ENCODE measurements at regions not wholly inside any gene's neighbourhood (a gene's known extent, or its start where the extent isn't known, plus 50 kb on each side); places are given as distances from the start of the nearest gene placed in this dataset.
A peak's percentile ranks its signal among the peaks of the same experiment; 100 is the strongest.

DNA sequence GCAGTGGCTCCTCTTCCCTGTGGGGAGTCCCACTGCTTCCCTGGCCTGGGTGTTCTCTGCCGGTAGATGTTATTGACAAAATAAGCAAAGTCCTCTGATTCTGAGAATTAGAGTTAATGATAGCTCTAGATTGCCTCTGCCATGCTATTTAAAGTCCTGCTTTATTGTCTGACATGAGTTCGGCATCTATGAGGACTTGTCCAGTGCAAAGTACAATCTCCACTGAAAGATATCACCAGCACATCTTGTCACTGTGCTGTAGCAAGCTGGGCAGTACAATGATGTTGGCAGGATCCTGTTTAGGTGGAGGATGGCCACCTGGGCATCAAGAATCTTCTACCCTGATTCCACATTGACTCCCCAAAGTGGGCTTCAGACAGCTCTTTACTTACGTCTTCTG lies 54.0 kb upstream of the ATP5PO start:
- H3K27ac ChIP-seq: peak overlapping the region; percentile 48; the same call in 1 of the 2 replicates
- peak overlapping the region; percentile 61 for H3K4me2 ChIP-seq (ENCODE audit: unreplicated experiment)
- 95 to 98% methylated on average over 3 of the region's 3 CpGs for WGBS, 2 experiments (ENCODE audit: low coverage in 1 of 2, low lambda C conversion rate in 2 of 2, missing lambda C conversion rate in 2 of 2)
- H3K4me1 ChIP-seq (ENCODE audit: insufficient read depth): peaks cover 30% of the 10 kb centered on the region
- H2AFZ ChIP-seq: peak overlapping the region; percentile 72; the same call in 1 of the 2 replicates
- no peak overlapping the region for H3K4me3 ChIP-seq
- no peaks in the 10 kb centered on the region for H4K20me1 ChIP-seq (ENCODE audit: insufficient read depth)
- no peaks in the 10 kb centered on the region for H3K27me3 ChIP-seq (replicated peaks; ENCODE audit: insufficient read depth)
- in situ Hi-C loops (cut with MboI): no loop called here
- no peaks in the 10 kb centered on the region for H3K9me2 ChIP-seq (ENCODE audit: insufficient read depth)
- H3K79me2 ChIP-seq (ENCODE audit: insufficient read depth): no peaks in the 10 kb centered on the region
- DNase-seq: no peak
- TF ChIP-seq EZH2 (IDR thresholded peaks at IDR 0.05; ENCODE audit: insufficient read depth, poor library complexity, severe bottlenecking) (no peak), EZH2phosphoT487 (IDR thresholded peaks at IDR 0.05; ENCODE audit: insufficient read depth, low read depth) (no peak)
- peaks cover 25% of the 10 kb centered on the region for H3F3A ChIP-seq (ENCODE audit: insufficient read depth)
- H3K9me3 ChIP-seq (ENCODE audit: low read depth): no peaks in the 10 kb centered on the region
- H3K36me3 ChIP-seq (ENCODE audit: low read depth): no peaks in the 10 kb centered on the region
- no peak overlapping the region for H3K9ac ChIP-seq

- Histone ChIP-seq H3K27ac (peak overlapping the region; percentile 48), H3K4me3 (peak overlapping the region; percentile 35), H3K9me2 (ENCODE audit: insufficient read depth) (no peaks in the 10 kb centered on the region), H3K4me2 (ENCODE audit: unreplicated experiment) (peak overlapping the region; percentile 61), H3K9me3 (ENCODE audit: low read depth) (no peaks in the 10 kb centered on the region), H3K27me3 (replicated peaks; ENCODE audit: insufficient read depth) (no peaks in the 10 kb centered on the region), H4K20me1 (ENCODE audit: insufficient read depth) (no peaks in the 10 kb centered on the region), H3K79me2 (ENCODE audit: insufficient read depth) (no peaks in the 10 kb centered on the region), H2AFZ (peak overlapping the region; percentile 72), H3K9ac (no peak overlapping the region), H3K4me1 (ENCODE audit: insufficient read depth) (peaks cover 35% of the 10 kb centered on the region), H3F3A (ENCODE audit: insufficient read depth) (peaks cover 26% of the 10 kb centered on the region), H3K36me3 (ENCODE audit: low read depth) (no peaks in the 10 kb centered on the region)
- no peak for TF ChIP-seq EZH2phosphoT487 (IDR thresholded peaks at IDR 0.05; ENCODE audit: insufficient read depth, low read depth)
- no peak for TF ChIP-seq EZH2 (IDR thresholded peaks at IDR 0.05; ENCODE audit: insufficient read depth, poor library complexity, severe bottlenecking)
- in situ Hi-C loops (cut with MboI): no loop called here
- WGBS, 2 experiments (ENCODE audit: low coverage in 1 of 2, low lambda C conversion rate in 2 of 2, missing lambda C conversion rate in 2 of 2): 5 to 8% methylated on average over 4 of the region's 4 CpGs
- DNase-seq: peak; percentile 50
Measured at GRCh38 chr21:33968995-33969348, 53.4 kb upstream of the ATP5PO start.

GRCh38 chr21:33968080-33968994 lies 52.7 kb upstream of the ATP5PO start:
- peaks cover 35% of the 10 kb centered on the region for H3K4me1 ChIP-seq (ENCODE audit: insufficient read depth)
- no peaks in the 10 kb centered on the region for H3K27me3 ChIP-seq (replicated peaks; ENCODE audit: insufficient read depth)
- H3K4me2 ChIP-seq (ENCODE audit: unreplicated experiment): peak overlapping the region; percentile 61
- no peak overlapping the region for H3K9ac ChIP-seq
- H2AFZ ChIP-seq: peak overlapping the region; percentile 72
- no peaks in the 10 kb centered on the region for H3K9me3 ChIP-seq (ENCODE audit: low read depth)
- H3F3A ChIP-seq (ENCODE audit: insufficient read depth): peaks cover 26% of the 10 kb centered on the region
- no peaks in the 10 kb centered on the region for H3K36me3 ChIP-seq (ENCODE audit: low read depth)
- TF ChIP-seq EZH2phosphoT487 (IDR thresholded peaks at IDR 0.05; ENCODE audit: insufficient read depth, low read depth) (no peak), EZH2 (IDR thresholded peaks at IDR 0.05; ENCODE audit: insufficient read depth, poor library complexity, severe bottlenecking) (no peak)
- in situ Hi-C loops (cut with MboI): no loop called here
- 46 to 52% methylated on average over 5 of the region's 5 CpGs for WGBS, 2 experiments (ENCODE audit: low coverage in 1 of 2, low lambda C conversion rate in 2 of 2, missing lambda C conversion rate in 2 of 2)
- no peaks in the 10 kb centered on the region for H3K9me2 ChIP-seq (ENCODE audit: insufficient read depth)
- peak overlapping the region; percentile 48 for H3K27ac ChIP-seq
- DNase-seq: peak; percentile 85
- H4K20me1 ChIP-seq (ENCODE audit: insufficient read depth): no peaks in the 10 kb centered on the region
- no peaks in the 10 kb centered on the region for H3K79me2 ChIP-seq (ENCODE audit: insufficient read depth)
- peak overlapping the region; percentile 35 for H3K4me3 ChIP-seq

- Histone ChIP-seq H3F3A (ENCODE audit: insufficient read depth) (peaks cover 26% of the 10 kb centered on the region), H3K9me2 (ENCODE audit: insufficient read depth) (no peaks in the 10 kb centered on the region), H3K4me3 (no peak overlapping the region), H3K36me3 (ENCODE audit: low read depth) (no peaks in the 10 kb centered on the region), H3K4me1 (ENCODE audit: insufficient read depth) (peaks cover 35% of the 10 kb centered on the region), H4K20me1 (ENCODE audit: insufficient read depth) (no peaks in the 10 kb centered on the region), H3K27ac (no peak overlapping the region), H3K79me2 (ENCODE audit: insufficient read depth) (no peaks in the 10 kb centered on the region), H3K9me3 (ENCODE audit: low read depth) (no peaks in the 10 kb centered on the region), H2AFZ (no peak overlapping the region), H3K4me2 (ENCODE audit: unreplicated experiment) (no peak overlapping the region), H3K9ac (no peak overlapping the region), H3K27me3 (replicated peaks; ENCODE audit: insufficient read depth) (no peaks in the 10 kb centered on the region)
- TF ChIP-seq EZH2 (IDR thresholded peaks at IDR 0.05; ENCODE audit: insufficient read depth, poor library complexity, severe bottlenecking): no peak
- no peak for TF ChIP-seq EZH2phosphoT487 (IDR thresholded peaks at IDR 0.05; ENCODE audit: insufficient read depth, low read depth)
- in situ Hi-C loops (cut with MboI): no loop called here
- 92 to 93% methylated on average over 5 of the region's 5 CpGs for whole genome bisulfite sequencing, 2 experiments (ENCODE audit: low coverage in 1 of 2, low lambda C conversion rate in 2 of 2, missing lambda C conversion rate in 2 of 2)
- no peak for DNase-seq
Measured at GRCh38 chr21:33967086-33967571, 51.5 kb upstream of the ATP5PO start.

Measured in GM23248 (cell line).